HepG2 (cell line): ENCODE measurements at regions not wholly inside any gene's neighbourhood (a gene's known extent, or its start where the extent isn't known, plus 50 kb on each side); places are given as distances from the start of the nearest gene placed in this dataset.

ENCODE experiments used
- ATAC-seq: fragments of 200-7000 bp; cut with Tn5 transposase; 3 replicates; pipeline ENCODE4 v1.9.1; 2020; ENCODE audit warnings: mild to moderate bottlenecking, moderate library complexity
- BruUV-seq: library from RNA; stranded (reverse); fragments of 400-500 nt; replicated peaks from 2 replicates; lab custom pipeline; 2021; lab: Mats Ljungman, UMichigan
- CTCF ChIA-PET: fragments of 300-600 bp; formaldehyde crosslinking; extraction: SDS; loops from one replicate; lab custom pipeline; 2021; ENCODE audit warnings: low total read pairs, inconsistent platforms, low intra/inter-chr PET ratio; lab: Yijun Ruan, JAX
- POLR2A ChIA-PET: fragments of 350-600 bp; sonication (Branson Sonifier 250); formaldehyde crosslinking; loops from one replicate; lab custom pipeline; 2020; ENCODE audit warnings: antibody characterized with exemption, inconsistent platforms; lab: Yijun Ruan, JAX
- DNase-seq: peaks from one replicate; pipeline ENCODE4 v3.0.0-alpha.2; 2015; ENCODE audit warnings: low spot score
- FAIRE-seq: peaks from 3 replicates; lab custom pipeline; 2011; peaks lifted over from hg19 to GRCh38; lab: Jason Lieb, UNC
- H2AFZ ChIP-seq: one replicate; pipeline ENCODE4 v1.6.1; 2011; ENCODE audit warnings: low read length, inconsistent platforms
- H3K27ac ChIP-seq: fragments of 300-600 bp; 3 replicates; pipeline ENCODE4 v1.8.0; 2011; ENCODE audit warnings: mixed run types, mild to moderate bottlenecking, mixed read lengths, low read length, inconsistent platforms; ENCODE audit not compliant: insufficient read depth; ENCODE audit errors: extremely low read length
- H3K27me3 ChIP-seq, 2 experiments: fragments of 200-600 bp in 1 of 2; 2 replicates in 1 of 2; 3 replicates in 1 of 2; pipeline versions ENCODE4 v1.6.0 to v1.8.0; 2011; ENCODE audit warnings: low read length in 2 of 2, mild to moderate bottlenecking in 2 of 2, moderate library complexity in 2 of 2, inconsistent platforms in 1 of 2; ENCODE audit not compliant: insufficient read depth in 2 of 2, control insufficient read depth in 1 of 2
- H3K36me3 ChIP-seq, 2 experiments: fragments of 200-600 bp in 1 of 2; replicated peaks in 1 of 2; 2 replicates in 1 of 2; 3 replicates in 1 of 2; pipeline versions ENCODE4 v1.5.1 to v1.8.0; 2011; ENCODE audit warnings: low read length in 2 of 2, inconsistent platforms in 1 of 2; ENCODE audit not compliant: insufficient read depth in 2 of 2, control insufficient read depth in 1 of 2
- H3K4me1 ChIP-seq: 2 replicates; pipeline ENCODE4 v1.5.1; 2012; ENCODE audit warnings: low read length, inconsistent platforms; ENCODE audit not compliant: insufficient read depth
- H3K4me2 ChIP-seq: 2 replicates; pipeline ENCODE4 v1.6.0; 2011; ENCODE audit warnings: low read depth, low read length, inconsistent platforms
- H3K4me3 ChIP-seq, 3 experiments: fragments of 200-600 bp in 1 of 3; sonication (generic), shearing (Covaris generic) in 1 of 3; replicated peaks in 1 of 3; 2 replicates each; pipeline ENCODE4 v1.5.1; 2011 to 2016; ENCODE audit warnings: low read length in 3 of 3, inconsistent platforms in 2 of 3, low read depth in 2 of 3, mild to moderate bottlenecking in 2 of 3, control low read depth in 1 of 3, mixed read lengths in 1 of 3; ENCODE audit not compliant: insufficient read depth in 1 of 3
- H3K79me2 ChIP-seq: one replicate; pipeline ENCODE4 v1.6.1; 2011; ENCODE audit warnings: low read length, inconsistent platforms; ENCODE audit not compliant: insufficient read depth
- H3K9ac ChIP-seq: 2 replicates; pipeline ENCODE4 v1.6.0; 2011; ENCODE audit warnings: mild to moderate bottlenecking, low read depth, low read length, inconsistent platforms; ENCODE audit not compliant: insufficient read depth
- H3K9me3 ChIP-seq: 2 replicates; pipeline ENCODE4 v1.5.1; 2012; ENCODE audit warnings: mild to moderate bottlenecking, low read length
- H4K20me1 ChIP-seq: 2 replicates; pipeline ENCODE4 v1.6.0; 2011; ENCODE audit warnings: inconsistent platforms, mild to moderate bottlenecking, low read length, moderate library complexity; ENCODE audit not compliant: insufficient read depth
- CREB1 ChIP-seq, 2 experiments: fragments of 450-650 bp in 1 of 2; IDR thresholded peaks; 2 replicates each; pipeline ENCODE4 v1.6.1; 2016 to 2017; ENCODE audit warnings: control low read depth in 1 of 2, mild to moderate bottlenecking in 1 of 2, missing compliant biosample characterization in 1 of 2, missing genetic modification characterization in 1 of 2
- MAFK ChIP-seq, 2 experiments: IDR thresholded peaks in 1 of 2; conservative IDR thresholded peaks in 1 of 2; 2 replicates each; pipeline ENCODE4 v1.6.1; 2011; ENCODE audit warnings: improper control_type of control experiment in 2 of 2, low read length in 2 of 2
- RARG ChIP-seq: sonication (generic); formaldehyde crosslinking; IDR thresholded peaks from 2 replicates; pipeline ENCODE4 v1.4.0; 2020; ENCODE audit warnings: low read depth, mild to moderate bottlenecking, missing genetic modification reagents
- RFXANK ChIP-seq: IDR thresholded peaks from 2 replicates; pipeline ENCODE4 v1.6.1; 2016
- SIN3A ChIP-seq: IDR thresholded peaks from 2 replicates; pipeline ENCODE4 v1.6.1; 2011; ENCODE audit warnings: low read depth, mild to moderate bottlenecking, control low read depth, low read length, borderline replicate concordance
- ZBTB44 ChIP-seq: sonication (generic); formaldehyde crosslinking; IDR thresholded peaks from 2 replicates; pipeline ENCODE4 v1.4.0; 2020; ENCODE audit warnings: missing genetic modification reagents
- ZNF431 ChIP-seq: sonication (generic); formaldehyde crosslinking; IDR thresholded peaks from 2 replicates; pipeline ENCODE4 v1.9.0; 2022; ENCODE audit warnings: missing genetic modification reagents, low read depth, mild to moderate bottlenecking, borderline replicate concordance
- ZNF580 ChIP-seq: IDR thresholded peaks from 2 replicates; pipeline ENCODE4 v1.6.1; 2016; ENCODE audit warnings: low read depth, borderline replicate concordance
- ZNF720 ChIP-seq: sonication (generic); formaldehyde crosslinking; IDR thresholded peaks from 2 replicates; pipeline ENCODE4 v1.4.0; 2020; ENCODE audit warnings: missing genetic modification reagents
- ZZZ3 ChIP-seq: sonication (generic); formaldehyde crosslinking; IDR thresholded peaks from 2 replicates; pipeline ENCODE4 v1.4.0; 2020; ENCODE audit warnings: missing genetic modification reagents, mild to moderate bottlenecking, borderline replicate concordance
- WGBS: methylation state at CpG from one replicate; pipeline ENCODE4 v1.1.6; 2017; ENCODE audit warnings: low lambda C conversion rate; 5-methylcytosine and 5-hydroxymethylcytosine counted together
- in situ Hi-C: cut with HindIII; loops from 2 replicates; pipeline ENCODE4 v1.10.0; 2017; ENCODE audit warnings: low pct_unique_long_range_greater_than_20kb; ENCODE audit not compliant: extremely low pct_ligation_motif_present
- intact Hi-C: fragments of 100-400 bp; cut with micrococcal nuclease; formaldehyde crosslinking; loops from one replicate; pipeline ENCODE4 v1.10.0; 2022; ENCODE audit not compliant: unreplicated experiment

- Histone ChIP-seq H3K79me2 (no peaks in the 10 kb centered on the region), H3K4me2 (no peak overlapping the region), H4K20me1 (no peaks in the 10 kb centered on the region), H3K4me3 (no peak overlapping the region), H3K36me3 (no peaks in the 10 kb centered on the region), H3K9me3 (no peaks in the 10 kb centered on the region), H3K27ac (no peak overlapping the region), H3K4me1 (no peaks in the 10 kb centered on the region), H3K27me3 (peaks cover 2 to 24% of the 10 kb centered on the region in 2 experiments; a peak in 4 of 5 replicates), H3K9ac (no peak overlapping the region), H2AFZ (no peak overlapping the region)
- ChIA-PET POLR2A (no interaction called here), CTCF (no interaction called here)
- TF ChIP-seq ZBTB44 (no peak), CREB1 (IDR thresholded peaks at IDR 0.05) (peak; percentile 92), CREB1 (CRISPR knock-in tag; IDR thresholded peaks at IDR 0.05) (no peak)
- BruUV-seq = no TSS peak
- no peak for DNase-seq
- WGBS = 21% methylated on average over 6 of the region's 6 CpGs
- in situ Hi-C loops = no loop called here
- intact Hi-C loops = no loop called here
- FAIRE-seq = no peak
- no peak for ATAC-seq
Measured at GRCh38 chr1:63069214-63069613, 253.2 kb upstream of the FOXD3 start.

- in situ Hi-C loops (no loop called here), intact Hi-C loops (no loop called here)
- H2AFZ ChIP-seq = no peak overlapping the region
Measured at GRCh38 chr1:63073309-63074306, 248.8 kb upstream of the FOXD3 start.

More at GRCh38 chr1:63073309-63074306, 248.8 kb upstream of the FOXD3 start:
- 26% methylated on average over 21 of the region's 41 CpGs for WGBS
- no peak overlapping the region for H3K27ac ChIP-seq
- no peak for FAIRE-seq
- H3K79me2 ChIP-seq = no peaks in the 10 kb centered on the region
- H4K20me1 ChIP-seq = no peaks in the 10 kb centered on the region
- DNase-seq = no peak
- ChIA-PET POLR2A (no interaction called here), CTCF (no interaction called here)
- no peak overlapping the region for H3K9ac ChIP-seq
- H3K27me3 ChIP-seq = peaks cover 2 to 33% of the 10 kb centered on the region in 2 experiments; a peak in 4 of 5 replicates
- TF ChIP-seq ZNF720 (CRISPR knock-in tag) (no peak), RARG (CRISPR knock-in tag) (no peak), ZZZ3 (CRISPR knock-in tag) (no peak), SIN3A (no peak), ZNF431 (no peak), RFXANK (no peak), ZNF580 (CRISPR knock-in tag) (no peak), MAFK (conservative IDR thresholded peaks at IDR 0.05 in 1 of 2, IDR thresholded peaks at IDR 0.05 in 1 of 2; ENCODE audit: low read length in 2 of 2) (no peak)
- no TSS peak for BruUV-seq
- H3K9me3 ChIP-seq = peaks cover 3% of the 10 kb centered on the region; the same call in 1 of the 2 replicates
- ATAC-seq = 0 out of 3 replicates have a peak, but pooled peaks have one; percentile 26
- H3K4me3 ChIP-seq = no peak overlapping the region
- H3K4me1 ChIP-seq = no peaks in the 10 kb centered on the region
- H3K4me2 ChIP-seq = no peak overlapping the region
- H3K36me3 ChIP-seq = no peaks in the 10 kb centered on the region
